SK-N-SH (cell line): ENCODE measurements at regions not wholly inside any gene's neighbourhood (a gene's known extent, or its start where the extent isn't known, plus 50 kb on each side); places are given as distances from the start of the nearest gene placed in this dataset.

Experiments
- CHD2 ChIP-seq: fragments of 150-350 bp; IDR thresholded peaks from 2 replicates; pipeline ENCODE4 v1.6.1; 2018; ENCODE audit warnings: low read length; ENCODE audit not compliant: partially characterized antibody
- ELF1 ChIP-seq: IDR thresholded peaks from 2 replicates; pipeline ENCODE4 v1.4.0; 2012
- EP300 ChIP-seq, 2 experiments: IDR thresholded peaks; 2 replicates each; pipeline versions ENCODE4 v1.4.0 to v1.6.1; 2012; ENCODE audit warnings: borderline replicate concordance in 1 of 2, low read depth in 1 of 2, low read length in 1 of 2
- NFIC ChIP-seq: IDR thresholded peaks from 2 replicates; pipeline ENCODE4 v1.4.0; 2012; ENCODE audit warnings: borderline replicate concordance
- NRF1 ChIP-seq: IDR thresholded peaks from 2 replicates; pipeline ENCODE4 v1.6.1; 2012; ENCODE audit warnings: low read depth, mild to moderate bottlenecking, low read length
- POLR2AphosphoS5 ChIP-seq: IDR thresholded peaks from 2 replicates; pipeline ENCODE4 v1.6.1; 2012; ENCODE audit warnings: low read depth, low read length
- RFX5 ChIP-seq: IDR thresholded peaks from 2 replicates; pipeline ENCODE4 v1.6.1; 2012; ENCODE audit warnings: mild to moderate bottlenecking, improper control_type of control experiment, low read length
- TAF1 ChIP-seq: IDR thresholded peaks from 2 replicates; pipeline ENCODE4 v1.6.1; 2012; ENCODE audit warnings: low read depth, mild to moderate bottlenecking, low read length, moderate library complexity, borderline replicate concordance
- TF ChIP-seq, protein P1 (sequence below): fragments of 200-600 bp; sonication (generic); IDR thresholded peaks from 2 replicates; pipeline ENCODE4 v1.6.1; 2017; ENCODE audit warnings: antibody characterized with exemption, mild to moderate bottlenecking, moderate library complexity

DNA sequence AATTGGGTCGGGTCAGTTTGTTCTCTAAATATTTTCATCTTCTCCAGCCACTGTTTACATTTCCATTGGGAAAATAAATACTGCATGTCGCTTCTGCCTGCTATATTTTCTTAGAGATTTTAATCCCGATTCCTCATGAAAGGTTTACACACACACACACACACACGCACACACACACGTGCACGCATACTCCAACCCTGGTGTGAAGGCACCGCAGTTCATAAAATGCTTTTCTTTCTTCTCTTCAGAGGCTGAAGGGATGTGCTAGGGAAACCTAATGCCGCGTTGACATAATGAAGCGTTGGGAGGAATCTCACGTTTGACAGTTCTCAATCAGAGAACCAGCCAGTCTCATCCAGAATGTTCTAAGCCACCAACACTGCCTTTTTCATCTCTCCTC is 222.9 kb upstream of the IRX3 start:
- TF ChIP-seq RFX5 (no peak), POLR2AphosphoS5 (no peak), TAF1 (no peak), NFIC (no peak), ELF1 (no peak), CHD2 (no peak), EP300 (IDR thresholded peaks at IDR 0.05; ENCODE audit: borderline replicate concordance in 1 of 2, low read depth in 1 of 2, low read length in 1 of 2) (no peak), NRF1 (no peak)
- TF ChIP-seq, protein P1, sequence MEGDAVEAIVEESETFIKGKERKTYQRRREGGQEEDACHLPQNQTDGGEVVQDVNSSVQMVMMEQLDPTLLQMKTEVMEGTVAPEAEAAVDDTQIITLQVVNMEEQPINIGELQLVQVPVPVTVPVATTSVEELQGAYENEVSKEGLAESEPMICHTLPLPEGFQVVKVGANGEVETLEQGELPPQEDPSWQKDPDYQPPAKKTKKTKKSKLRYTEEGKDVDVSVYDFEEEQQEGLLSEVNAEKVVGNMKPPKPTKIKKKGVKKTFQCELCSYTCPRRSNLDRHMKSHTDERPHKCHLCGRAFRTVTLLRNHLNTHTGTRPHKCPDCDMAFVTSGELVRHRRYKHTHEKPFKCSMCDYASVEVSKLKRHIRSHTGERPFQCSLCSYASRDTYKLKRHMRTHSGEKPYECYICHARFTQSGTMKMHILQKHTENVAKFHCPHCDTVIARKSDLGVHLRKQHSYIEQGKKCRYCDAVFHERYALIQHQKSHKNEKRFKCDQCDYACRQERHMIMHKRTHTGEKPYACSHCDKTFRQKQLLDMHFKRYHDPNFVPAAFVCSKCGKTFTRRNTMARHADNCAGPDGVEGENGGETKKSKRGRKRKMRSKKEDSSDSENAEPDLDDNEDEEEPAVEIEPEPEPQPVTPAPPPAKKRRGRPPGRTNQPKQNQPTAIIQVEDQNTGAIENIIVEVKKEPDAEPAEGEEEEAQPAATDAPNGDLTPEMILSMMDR: no peak
